HEK293T (cell line): ENCODE measurements at regions not wholly inside any gene's neighbourhood (a gene's known extent, or its start where the extent isn't known, plus 50 kb on each side); places are given as distances from the start of the nearest gene placed in this dataset.

Source experiments
- ARNT ChIP-seq: fragments of 450-650 bp; IDR thresholded peaks from 2 replicates; pipeline ENCODE4 v1.6.1; 2017; ENCODE audit warnings: mild to moderate bottlenecking
- BHLHE40 ChIP-seq: fragments of 450-650 bp; IDR thresholded peaks from 2 replicates; pipeline ENCODE4 v1.6.1; 2016; ENCODE audit warnings: mild to moderate bottlenecking, moderate library complexity, borderline replicate concordance
- FOXA1 ChIP-seq: fragments of 450-650 bp; IDR thresholded peaks from 2 replicates; pipeline ENCODE4 v1.6.1; 2016; ENCODE audit warnings: mild to moderate bottlenecking
- FOXK2 ChIP-seq: fragments of 450-650 bp; IDR thresholded peaks from 2 replicates; pipeline ENCODE4 v1.6.1; 2016; ENCODE audit warnings: mild to moderate bottlenecking
- FOXM1 ChIP-seq: fragments of 450-650 bp; IDR thresholded peaks from 2 replicates; pipeline ENCODE4 v1.6.1; 2017; ENCODE audit warnings: mild to moderate bottlenecking, borderline replicate concordance
- LEF1 ChIP-seq: fragments of 450-650 bp; IDR thresholded peaks from 2 replicates; pipeline ENCODE4 v1.6.1; 2017; ENCODE audit warnings: mild to moderate bottlenecking, borderline replicate concordance
- NFRKB ChIP-seq: fragments of 450-650 bp; IDR thresholded peaks from 2 replicates; pipeline ENCODE4 v1.6.1; 2016; ENCODE audit warnings: mild to moderate bottlenecking, moderate library complexity
- SP1 ChIP-seq: fragments of 450-650 bp; IDR thresholded peaks from 2 replicates; pipeline ENCODE4 v1.6.1; 2017
- SUZ12 ChIP-seq: fragments of 450-650 bp; IDR thresholded peaks from 2 replicates; pipeline ENCODE4 v1.6.1; 2016; ENCODE audit warnings: mild to moderate bottlenecking
- ZNF384 ChIP-seq: fragments of 450-650 bp; IDR thresholded peaks from 2 replicates; pipeline ENCODE4 v1.6.1; 2016
- TF ChIP-seq, protein P1 (sequence below): fragments of 450-650 bp; IDR thresholded peaks from 2 replicates; pipeline ENCODE4 v1.6.1; 2016

DNA sequence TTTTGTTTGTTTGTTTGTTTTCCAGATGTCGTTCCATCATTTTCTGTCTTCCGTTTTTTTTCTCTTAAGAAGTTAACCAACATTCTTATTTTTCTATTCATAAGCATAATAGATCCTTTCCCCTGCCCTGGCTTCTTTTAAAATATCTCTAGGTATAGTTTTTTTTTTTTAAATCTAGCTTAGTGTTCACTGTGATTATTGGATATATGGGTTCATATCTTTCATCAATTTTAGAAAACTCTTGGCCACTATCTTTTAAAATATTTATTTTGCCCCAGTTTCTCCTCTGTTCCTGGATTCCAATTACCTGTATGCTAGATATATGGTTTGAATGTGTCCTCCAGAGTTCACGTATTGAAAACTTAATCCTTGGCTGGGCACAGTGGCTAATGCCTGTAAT is 59.6 kb downstream of the GSX2 start:
- no peak for TF ChIP-seq NFRKB
- no peak for TF ChIP-seq FOXK2
- TF ChIP-seq LEF1 = no peak
- no peak for TF ChIP-seq SP1
- TF ChIP-seq, protein P1, sequence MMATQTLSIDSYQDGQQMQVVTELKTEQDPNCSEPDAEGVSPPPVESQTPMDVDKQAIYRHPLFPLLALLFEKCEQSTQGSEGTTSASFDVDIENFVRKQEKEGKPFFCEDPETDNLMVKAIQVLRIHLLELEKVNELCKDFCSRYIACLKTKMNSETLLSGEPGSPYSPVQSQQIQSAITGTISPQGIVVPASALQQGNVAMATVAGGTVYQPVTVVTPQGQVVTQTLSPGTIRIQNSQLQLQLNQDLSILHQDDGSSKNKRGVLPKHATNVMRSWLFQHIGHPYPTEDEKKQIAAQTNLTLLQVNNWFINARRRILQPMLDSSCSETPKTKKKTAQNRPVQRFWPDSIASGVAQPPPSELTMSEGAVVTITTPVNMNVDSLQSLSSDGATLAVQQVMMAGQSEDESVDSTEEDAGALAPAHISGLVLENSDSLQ = no peak
- no peak for TF ChIP-seq ARNT
- no peak for TF ChIP-seq BHLHE40
- TF ChIP-seq FOXA1 = no peak
- TF ChIP-seq ZNF384 = no peak
- no peak for TF ChIP-seq FOXM1
- no peak for TF ChIP-seq SUZ12
